GM12873 (cell line): ENCODE measurements at regions not wholly inside any gene's neighbourhood (a gene's known extent, or its start where the extent isn't known, plus 50 kb on each side); places are given as distances from the start of the nearest gene placed in this dataset.

Experiments used
- CTCF ChIP-seq: IDR thresholded peaks from 2 replicates; pipeline ENCODE4 v1.5.1; 2012; ENCODE audit warnings: low read depth, mild to moderate bottlenecking, moderate library complexity, low read length, control low read depth; ENCODE audit not compliant: insufficient read depth; ENCODE audit errors: missing control alignments

- TF ChIP-seq CTCF = no peak
These were observed 91.6 kb downstream of the ZC3H11B start for GRCh38 chr1:219521325-219521724.

DNA sequence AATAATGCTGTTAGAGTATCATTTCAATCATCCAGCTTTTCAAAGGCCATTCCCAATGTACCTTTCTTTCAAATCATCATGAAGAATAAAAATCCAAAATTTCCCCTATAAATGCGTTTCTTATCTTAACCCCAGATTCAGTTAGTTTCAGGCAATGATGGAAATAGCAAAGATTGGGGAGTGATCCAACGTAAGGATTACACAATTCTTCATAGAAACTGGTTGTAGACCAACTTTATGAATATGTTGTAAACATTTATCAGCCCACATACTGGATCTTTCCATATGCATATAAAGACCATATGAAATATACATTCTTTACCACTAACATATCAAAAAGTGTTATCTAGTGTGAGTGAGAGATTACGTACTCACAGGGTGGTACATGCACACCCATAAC is 92.7 kb downstream of the ZC3H11B start:
- TF ChIP-seq CTCF = no peak

- no peak for TF ChIP-seq CTCF
These were observed 94.0 kb downstream of the ZC3H11B start for GRCh38 chr1:219518907-219519248.

DNA sequence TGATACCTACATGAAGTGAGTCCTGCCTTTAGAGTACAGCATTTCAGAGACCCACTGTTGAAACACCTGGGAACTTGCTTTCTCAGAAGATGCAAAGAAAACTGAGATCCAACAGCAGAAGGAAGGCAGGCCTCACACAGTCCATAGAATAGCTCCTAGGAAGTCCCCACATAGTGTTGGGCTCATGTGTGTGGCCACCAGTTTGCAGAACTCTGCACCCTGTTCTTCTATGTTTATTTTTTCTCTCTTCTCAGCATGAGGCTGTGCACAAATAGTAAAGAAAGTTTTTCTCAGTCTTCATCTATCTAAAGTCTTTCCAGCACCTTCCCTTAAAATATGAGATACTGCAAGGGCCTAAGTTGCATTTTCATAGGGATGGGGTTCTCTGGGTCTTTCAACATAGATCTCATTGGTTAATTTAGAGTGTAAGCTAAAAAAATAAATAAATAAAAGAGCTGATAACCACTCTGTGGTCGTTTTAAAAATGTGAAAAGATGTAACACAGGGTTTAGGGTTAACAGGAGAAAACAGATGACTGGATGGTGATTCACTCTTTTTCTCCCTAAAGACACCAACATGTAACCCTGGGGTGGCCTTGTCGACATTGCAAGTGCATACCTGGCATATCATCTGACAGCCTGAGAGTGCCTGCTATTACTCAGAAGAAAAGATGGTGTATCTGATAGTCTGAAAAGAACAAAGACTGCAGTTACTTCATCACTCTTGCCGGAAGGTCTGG is 94.6 kb downstream of the ZC3H11B start:
- no peak for TF ChIP-seq CTCF

GRCh38 chr1:219517031-219517430 is 95.9 kb downstream of the ZC3H11B start:
- TF ChIP-seq CTCF = no peak

GRCh38 chr1:219514728-219515127 is 98.2 kb downstream of the ZC3H11B start:
- no peak for TF ChIP-seq CTCF

DNA sequence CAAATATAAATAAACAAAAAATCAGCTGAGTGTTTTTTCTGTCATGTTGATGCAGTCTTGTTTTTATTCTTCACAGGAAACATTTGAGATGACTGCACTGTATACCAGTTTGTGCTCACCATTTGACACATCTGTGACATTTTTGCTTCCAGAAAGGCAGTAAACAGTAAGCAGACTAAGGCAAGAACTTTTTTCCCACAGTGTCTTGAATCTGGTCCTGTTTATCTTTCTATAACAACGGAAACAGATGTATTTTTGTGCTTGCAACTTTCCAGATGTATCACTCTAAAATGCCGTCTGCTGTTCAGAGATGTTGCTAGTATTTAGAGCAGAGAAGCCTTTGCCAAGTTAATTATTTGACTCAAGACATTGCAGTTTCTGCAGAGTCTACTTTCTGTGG is 105.5 kb downstream of the ZC3H11B start:
- TF ChIP-seq CTCF = no peak
